ENCODE measurements at regions not wholly inside any gene's neighbourhood (a gene's known extent, or its start where the extent isn't known, plus 50 kb on each side); places are given as distances from the start of the nearest gene placed in this dataset.

DNA sequence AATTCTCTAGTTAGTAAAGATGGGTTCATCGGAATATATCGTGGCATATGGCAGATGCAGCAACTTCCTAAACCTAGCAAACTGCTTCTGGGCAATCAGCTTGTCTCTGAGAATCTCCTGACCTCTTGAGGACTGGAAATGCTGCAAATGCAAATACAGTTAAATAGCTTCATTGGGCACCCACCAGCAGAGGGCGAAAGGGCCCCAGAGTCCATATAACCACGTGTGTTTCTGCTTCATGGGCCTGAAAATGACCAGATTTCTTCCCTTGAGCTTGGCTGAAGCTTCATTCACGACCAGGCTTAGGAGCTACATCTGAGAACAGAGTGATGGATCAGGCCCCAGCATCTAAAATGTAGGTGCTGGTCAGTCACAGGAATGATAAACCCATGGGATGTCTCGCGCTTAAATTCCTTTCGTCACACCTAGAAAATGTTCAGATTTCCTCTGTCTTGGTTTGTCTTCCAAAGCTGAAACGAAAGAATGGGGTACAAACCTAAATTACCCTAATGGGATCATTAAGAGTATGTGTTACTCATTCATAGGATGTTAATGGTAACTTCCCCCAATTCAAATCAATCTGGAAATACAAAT is 1482.5 kb upstream of the TMEM132C start:
- TF ChIP-seq CREB1 (IDR thresholded peaks at IDR 0.05) (peak; percentile 7; the same call in 1 of the 2 replicates), JUN (IDR thresholded peaks at IDR 0.05; ENCODE audit: low read depth, low read length) (no peak), EP300 (IDR thresholded peaks at IDR 0.05; ENCODE audit: borderline replicate concordance in 1 of 2, low read depth in 2 of 2, low read length in 2 of 2) (no peak)
